IgD-negative memory B cell (primary cell): ENCODE measurements at regions not wholly inside any gene's neighbourhood (a gene's known extent, or its start where the extent isn't known, plus 50 kb on each side); places are given as distances from the start of the nearest gene placed in this dataset.
"Not testable (repeated sequence)": the region's sequence is repeated elsewhere in the genome, so short reads cannot be mapped to it uniquely, and the experiment has no call there.

Experiments
- H3K27ac Mint-ChIP-seq, 3 donors: one replicate each; pipeline ENCODE4 v1.8.0; 2020 to 2022; ENCODE audit warnings: mild to moderate bottlenecking in 3 of 3, mixed read lengths in 3 of 3, moderate library complexity in 1 of 3
- H3K27me3 Mint-ChIP-seq: one replicate; pipeline ENCODE4 v1.8.0; 2021; ENCODE audit warnings: mixed read lengths
- H3K36me3 Mint-ChIP-seq: one replicate; pipeline ENCODE4 v1.8.0; 2020; ENCODE audit warnings: mild to moderate bottlenecking, mixed read lengths
- H3K4me1 Mint-ChIP-seq, 3 donors: one replicate each; pipeline ENCODE4 v1.8.0; 2020 to 2022; ENCODE audit warnings: mixed read lengths in 3 of 3, mild to moderate bottlenecking in 1 of 3
- H3K4me3 Mint-ChIP-seq, 4 donors: one replicate each; pipeline ENCODE4 v1.8.0; 2020 to 2022; ENCODE audit warnings: mild to moderate bottlenecking in 4 of 4, mixed read lengths in 4 of 4, moderate library complexity in 3 of 4
- H3K9me3 Mint-ChIP-seq, 3 donors: one replicate each; pipeline ENCODE4 v1.8.0; 2020 to 2021; ENCODE audit warnings: mixed read lengths in 3 of 3, mild to moderate bottlenecking in 1 of 3

- Mint-ChIP-seq H3K4me1 (no peaks in the 10 kb centered on the region), H3K4me3 (no peak overlapping the region), H3K36me3 (no peaks in the 10 kb centered on the region), H3K9me3 (no peaks in the 10 kb centered on the region), H3K27me3 (no peaks in the 10 kb centered on the region), H3K27ac (no peak overlapping the region)
Measured at GRCh38 chr11:90536301-90536700, 313.5 kb upstream of the CHORDC1 start.

- Mint-ChIP-seq H3K4me3 (no peak overlapping the region), H3K36me3 (no peaks in the 10 kb centered on the region), H3K9me3 (no peaks in the 10 kb centered on the region), H3K27me3 (no peaks in the 10 kb centered on the region), H3K4me1 (no peaks in the 10 kb centered on the region), H3K27ac (no peak overlapping the region)
Measured at GRCh38 chr11:90532125-90532524, 309.3 kb upstream of the CHORDC1 start.

- Mint-ChIP-seq H3K27ac (no peak overlapping the region), H3K36me3 (no peaks in the 10 kb centered on the region), H3K4me1 (no peaks in the 10 kb centered on the region), H3K9me3 (no peaks in the 10 kb centered on the region), H3K4me3 (no peak overlapping the region), H3K27me3 (no peaks in the 10 kb centered on the region)
Measured at GRCh38 chr11:90531001-90531400, 308.2 kb upstream of the CHORDC1 start.

GRCh38 chr11:90525962-90526361 is 303.1 kb upstream of the CHORDC1 start:
- Mint-ChIP-seq H3K27me3 (no peaks in the 10 kb centered on the region), H3K4me1 (no peaks in the 10 kb centered on the region)

GRCh38 chr11:90512846-90513245 is 290.0 kb upstream of the CHORDC1 start:
- Mint-ChIP-seq H3K36me3 (no peaks in the 10 kb centered on the region), H3K9me3 (peaks cover 2 to 10% (median 3%) of the 10 kb centered on the region in 3 donors), H3K4me3 (no peak overlapping the region), H3K4me1 (no peaks in the 10 kb centered on the region), H3K27ac (no peak overlapping the region), H3K27me3 (no peaks in the 10 kb centered on the region)

More at GRCh38 chr11:90525962-90526361, 303.1 kb upstream of the CHORDC1 start:
- Mint-ChIP-seq H3K27ac (no peak overlapping the region), H3K4me3 (no peak overlapping the region), H3K36me3 (no peaks in the 10 kb centered on the region), H3K9me3 (peaks cover 0 to 2% (median 0%) of the 10 kb centered on the region in 3 donors)

- Mint-ChIP-seq H3K4me3 (no peak overlapping the region), H3K4me1 (no peaks in the 10 kb centered on the region), H3K27ac (no peak overlapping the region), H3K27me3 (no peaks in the 10 kb centered on the region), H3K36me3 (no peaks in the 10 kb centered on the region), H3K9me3 (peaks cover 2 to 10% (median 3%) of the 10 kb centered on the region in 3 donors)
Measured at GRCh38 chr11:90510839-90511238, 288.0 kb upstream of the CHORDC1 start.

GRCh38 chr11:90500922-90501568 is 278.2 kb upstream of the CHORDC1 start:
- Mint-ChIP-seq H3K27me3 (no peaks in the 10 kb centered on the region), H3K27ac (no peak overlapping the region), H3K36me3 (no peaks in the 10 kb centered on the region), H3K9me3 (peaks cover 7 to 14% (median 9%) of the 10 kb centered on the region in 3 donors), H3K4me3 (no peak overlapping the region), H3K4me1 (peaks cover 0 to 2% (median 0%) of the 10 kb centered on the region in 3 donors)

- no peaks in the 10 kb centered on the region for H3K36me3 Mint-ChIP-seq
- peaks cover 7 to 15% (median 8%) of the 10 kb centered on the region in 3 donors for H3K9me3 Mint-ChIP-seq
- peaks cover 0 to 2% (median 0%) of the 10 kb centered on the region in 3 donors for H3K4me1 Mint-ChIP-seq
- no peak overlapping the region for H3K27ac Mint-ChIP-seq
- H3K27me3 Mint-ChIP-seq: no peaks in the 10 kb centered on the region
- H3K4me3 Mint-ChIP-seq: no peak overlapping the region
Measured at GRCh38 chr11:90496722-90497121, 273.9 kb upstream of the CHORDC1 start.

GRCh38 chr11:90493379-90493778 is 270.5 kb upstream of the CHORDC1 start:
- Mint-ChIP-seq H3K4me3 (no peak overlapping the region), H3K4me1 (no peaks in the 10 kb centered on the region), H3K27me3 (no peaks in the 10 kb centered on the region), H3K9me3 (peaks cover 5 to 15% (median 7%) of the 10 kb centered on the region in 3 donors), H3K27ac (no peak overlapping the region), H3K36me3 (no peaks in the 10 kb centered on the region)

- H3K36me3 Mint-ChIP-seq: no peaks in the 10 kb centered on the region
- H3K9me3 Mint-ChIP-seq: peaks cover 0 to 6% (median 2%) of the 10 kb centered on the region in 3 donors
- H3K4me3 Mint-ChIP-seq: no peak overlapping the region
- no peaks in the 10 kb centered on the region for H3K4me1 Mint-ChIP-seq
- no peaks in the 10 kb centered on the region for H3K27me3 Mint-ChIP-seq
- no peak overlapping the region for H3K27ac Mint-ChIP-seq
Measured at GRCh38 chr11:90491466-90491865, 268.6 kb upstream of the CHORDC1 start.

GRCh38 chr11:90476442-90477007 is 253.7 kb upstream of the CHORDC1 start:
- Mint-ChIP-seq H3K4me1 (no peaks in the 10 kb centered on the region), H3K36me3 (no peaks in the 10 kb centered on the region), H3K4me3 (peak overlapping the region in 1 of 4 donors; percentile 1), H3K9me3 (peaks cover 0 to 2% (median 2%) of the 10 kb centered on the region in 3 donors), H3K27me3 (no peaks in the 10 kb centered on the region), H3K27ac (no peak overlapping the region)

GRCh38 chr11:90468923-90469322 is 246.1 kb upstream of the CHORDC1 start:
- Mint-ChIP-seq H3K4me1 (no peaks in the 10 kb centered on the region), H3K27me3 (no peaks in the 10 kb centered on the region), H3K4me3 (no peak overlapping the region), H3K9me3 (peaks cover 0 to 2% (median 0%) of the 10 kb centered on the region in 3 donors), H3K27ac (no peak overlapping the region), H3K36me3 (peaks cover 2% of the 10 kb centered on the region)

- no peaks in the 10 kb centered on the region for H3K9me3 Mint-ChIP-seq
- H3K27me3 Mint-ChIP-seq: no peaks in the 10 kb centered on the region
Measured at GRCh38 chr11:90465553-90465952, 242.7 kb upstream of the CHORDC1 start.

GRCh38 chr11:90455347-90455920 is 232.6 kb upstream of the CHORDC1 start:
- not testable (repeated sequence) for H3K36me3 Mint-ChIP-seq, H3K27me3 Mint-ChIP-seq, H3K4me3 Mint-ChIP-seq, H3K9me3 Mint-ChIP-seq, H3K4me1 Mint-ChIP-seq, H3K27ac Mint-ChIP-seq

More at GRCh38 chr11:90465553-90465952, 242.7 kb upstream of the CHORDC1 start:
- Mint-ChIP-seq H3K4me1 (no peaks in the 10 kb centered on the region), H3K4me3 (no peak overlapping the region), H3K27ac (no peak overlapping the region), H3K36me3 (peaks cover 2% of the 10 kb centered on the region)

GRCh38 chr11:90453525-90453924 is 230.7 kb upstream of the CHORDC1 start:
- Mint-ChIP-seq H3K9me3 (no peaks in the 10 kb centered on the region), H3K36me3 (no peaks in the 10 kb centered on the region), H3K4me3 (no peak overlapping the region), H3K27me3 (peaks cover 2% of the 10 kb centered on the region), H3K4me1 (no peaks in the 10 kb centered on the region), H3K27ac (no peak overlapping the region)

- Mint-ChIP-seq H3K27ac (no peak overlapping the region), H3K4me3 (no peak overlapping the region), H3K9me3 (peaks cover 0 to 2% (median 0%) of the 10 kb centered on the region in 3 donors), H3K4me1 (no peaks in the 10 kb centered on the region), H3K36me3 (peaks cover 1% of the 10 kb centered on the region), H3K27me3 (peaks cover 2% of the 10 kb centered on the region)
Measured at GRCh38 chr11:90449606-90450005, 226.8 kb upstream of the CHORDC1 start.
